GM13976 (cell line): ENCODE measurements at regions not wholly inside any gene's neighbourhood (a gene's known extent, or its start where the extent isn't known, plus 50 kb on each side); places are given as distances from the start of the nearest gene placed in this dataset.

Experiments
- DNase-seq: peaks from one replicate; pipeline ENCODE4 v3.0.0; 2012; ENCODE audit warnings: low spot score
- CTCF ChIP-seq: IDR thresholded peaks from 2 replicates; pipeline ENCODE4 v1.5.1; 2012; ENCODE audit warnings: borderline replicate concordance, mild to moderate bottlenecking; ENCODE audit not compliant: insufficient read depth; ENCODE audit errors: extremely low read depth, missing control alignments, control extremely low read depth
- in situ Hi-C: fragments of 300-500 bp; cut with MboI; formaldehyde crosslinking; loops from one replicate; pipeline ENCODE4 v1.12.0; 2022; ENCODE audit warnings: low sequenced_read_pairs, mixed read lengths, inconsistent platforms; ENCODE audit not compliant: unreplicated experiment

GRCh38 chr7:10799475-10799874 lies 174.2 kb upstream of the PHF14 start:
- no peak for DNase-seq
- in situ Hi-C loops = no loop called here
- no peak for TF ChIP-seq CTCF

GRCh38 chr7:10802011-10802410 lies 171.7 kb upstream of the PHF14 start:
- in situ Hi-C loops = no loop called here
- no peak for TF ChIP-seq CTCF
- DNase-seq = no peak

- no peak for DNase-seq
- no peak for TF ChIP-seq CTCF
- in situ Hi-C loops = no loop called here
Observed at GRCh38 chr7:10802526-10802925, 171.1 kb upstream of the PHF14 start.

GRCh38 chr7:10803720-10804119 lies 170.0 kb upstream of the PHF14 start:
- TF ChIP-seq CTCF = no peak
- in situ Hi-C loops = no loop called here
- no peak for DNase-seq

- no peak for TF ChIP-seq CTCF
- DNase-seq = no peak
- in situ Hi-C loops = no loop called here
Observed at GRCh38 chr7:10804770-10805169, 168.9 kb upstream of the PHF14 start.

GRCh38 chr7:10815546-10815945 lies 158.1 kb upstream of the PHF14 start:
- no peak for TF ChIP-seq CTCF
- no peak for DNase-seq
- in situ Hi-C loops = no loop called here

- TF ChIP-seq CTCF = no peak
- DNase-seq = no peak
- in situ Hi-C loops = no loop called here
Observed at GRCh38 chr7:10821156-10821555, 152.5 kb upstream of the PHF14 start.
